ENCODE measurements at regions not wholly inside any gene's neighbourhood (a gene's known extent, or its start where the extent isn't known, plus 50 kb on each side); places are given as distances from the start of the nearest gene placed in this dataset.

DNA sequence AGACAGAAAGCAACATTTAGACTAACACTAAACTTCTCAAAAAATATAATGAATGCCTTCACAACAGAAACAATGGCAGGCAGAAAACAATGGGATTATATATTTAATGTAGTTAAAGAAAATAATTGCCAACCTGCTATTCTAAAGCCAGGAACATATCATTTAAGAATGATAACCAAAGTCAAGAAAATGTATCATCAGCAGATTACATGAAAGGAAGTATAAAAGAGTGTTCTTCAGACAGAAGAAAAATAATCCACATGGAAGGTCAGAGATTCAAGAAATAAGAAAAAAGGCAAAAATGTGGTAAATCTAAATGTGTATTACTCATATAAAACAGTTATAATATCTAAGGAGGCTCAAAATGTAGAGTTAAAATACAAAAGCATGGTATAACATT lies 98.1 kb downstream of the CYP26A1 start:
- no peaks in the 10 kb centered on the region for H3K9me3 ChIP-seq
- no peaks in the 10 kb centered on the region for H3K4me1 ChIP-seq
- H3K27ac ChIP-seq, result no peak overlapping the region
- H3K27me3 ChIP-seq (ENCODE audit: low read depth), result no peaks in the 10 kb centered on the region
- ATAC-seq (no peak), DNase-seq (no peak)
- H3K4me3 ChIP-seq, result no peak overlapping the region
- intact Hi-C loops (cut with DNase I), result no loop called here
- H3K36me3 ChIP-seq, result no peaks in the 10 kb centered on the region
- TF ChIP-seq, protein P1, sequence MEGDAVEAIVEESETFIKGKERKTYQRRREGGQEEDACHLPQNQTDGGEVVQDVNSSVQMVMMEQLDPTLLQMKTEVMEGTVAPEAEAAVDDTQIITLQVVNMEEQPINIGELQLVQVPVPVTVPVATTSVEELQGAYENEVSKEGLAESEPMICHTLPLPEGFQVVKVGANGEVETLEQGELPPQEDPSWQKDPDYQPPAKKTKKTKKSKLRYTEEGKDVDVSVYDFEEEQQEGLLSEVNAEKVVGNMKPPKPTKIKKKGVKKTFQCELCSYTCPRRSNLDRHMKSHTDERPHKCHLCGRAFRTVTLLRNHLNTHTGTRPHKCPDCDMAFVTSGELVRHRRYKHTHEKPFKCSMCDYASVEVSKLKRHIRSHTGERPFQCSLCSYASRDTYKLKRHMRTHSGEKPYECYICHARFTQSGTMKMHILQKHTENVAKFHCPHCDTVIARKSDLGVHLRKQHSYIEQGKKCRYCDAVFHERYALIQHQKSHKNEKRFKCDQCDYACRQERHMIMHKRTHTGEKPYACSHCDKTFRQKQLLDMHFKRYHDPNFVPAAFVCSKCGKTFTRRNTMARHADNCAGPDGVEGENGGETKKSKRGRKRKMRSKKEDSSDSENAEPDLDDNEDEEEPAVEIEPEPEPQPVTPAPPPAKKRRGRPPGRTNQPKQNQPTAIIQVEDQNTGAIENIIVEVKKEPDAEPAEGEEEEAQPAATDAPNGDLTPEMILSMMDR (IDR thresholded peaks at IDR 0.05), result no peak

DNA sequence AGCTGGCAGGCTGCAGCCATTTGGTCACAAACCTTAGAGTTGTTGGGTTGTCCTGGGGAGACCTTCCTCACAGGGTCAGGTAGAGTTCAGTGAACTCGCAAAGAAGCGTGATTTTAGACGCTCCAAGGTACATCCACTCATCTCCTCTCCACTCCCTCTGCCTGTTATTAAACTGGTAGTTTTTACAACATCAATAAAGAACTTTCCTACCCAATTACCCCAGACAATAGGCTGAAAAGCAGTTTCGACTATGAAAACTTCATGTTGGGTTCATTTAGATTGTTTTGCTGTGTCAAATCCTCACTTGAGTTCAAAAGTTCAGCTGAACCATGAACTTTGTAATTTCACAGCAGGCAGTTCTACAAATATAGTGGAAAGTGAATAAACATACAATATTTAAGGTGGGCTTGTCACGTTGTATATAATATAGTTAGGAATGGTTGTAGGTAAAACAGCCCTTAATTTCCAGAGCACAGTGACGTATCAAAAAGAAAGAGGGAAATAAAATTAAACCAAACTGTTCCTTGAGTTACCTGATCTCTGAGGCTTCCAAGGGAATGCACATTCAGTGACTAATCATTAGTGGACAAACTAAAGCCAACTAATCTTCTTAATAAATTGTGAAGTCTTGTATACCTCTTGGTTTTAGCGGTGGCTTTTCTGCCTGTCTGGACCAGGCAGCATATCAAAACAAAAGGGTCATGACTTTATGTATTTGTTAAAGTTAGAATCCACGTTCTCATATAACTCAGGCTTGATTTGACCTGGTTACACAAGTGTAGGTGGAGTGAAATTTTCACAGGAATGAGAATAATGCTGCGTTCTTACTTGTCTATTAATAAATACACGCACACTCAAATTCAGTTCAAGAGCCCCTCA lies 100.5 kb downstream of the CYP26A1 start:
- intact Hi-C loops (cut with DNase I), result no loop called here
- ATAC-seq, result no peak

DNA sequence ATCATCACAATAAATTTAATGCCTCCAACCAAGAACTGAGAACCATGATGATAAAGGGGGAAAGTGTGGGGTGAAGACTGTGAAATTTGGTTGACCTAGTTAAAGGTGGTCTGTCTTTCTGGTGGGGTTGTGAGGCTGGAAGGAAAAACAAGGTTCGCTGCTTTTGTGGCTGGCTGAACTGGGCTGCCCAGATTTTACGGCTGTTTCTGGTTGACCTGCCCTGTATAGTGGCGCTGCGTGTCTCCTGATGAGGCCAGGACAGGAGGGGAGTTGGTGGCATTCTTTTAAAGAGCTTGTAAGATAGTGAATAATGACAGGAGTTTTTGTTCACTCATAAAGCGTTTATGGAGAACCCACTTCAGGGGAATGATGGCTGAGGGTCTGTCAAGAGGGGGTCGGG lies 101.8 kb downstream of the CYP26A1 start:
- ATAC-seq (no peak), DNase-seq (no peak)
- intact Hi-C loops (cut with DNase I), result no loop called here
- TF ChIP-seq, protein P1 (IDR thresholded peaks at IDR 0.05), result no peak
- no peaks in the 10 kb centered on the region for H3K9me3 ChIP-seq
- no peaks in the 10 kb centered on the region for H3K27me3 ChIP-seq (ENCODE audit: low read depth)
- H3K36me3 ChIP-seq, result no peaks in the 10 kb centered on the region
- no peak overlapping the region for H3K4me3 ChIP-seq
- no peaks in the 10 kb centered on the region for H3K4me1 ChIP-seq
- no peak overlapping the region for H3K27ac ChIP-seq

More for the DNA sequence above, 100.5 kb downstream of the CYP26A1 start:
- H3K27me3 ChIP-seq (ENCODE audit: low read depth), result no peaks in the 10 kb centered on the region
- no peak overlapping the region for H3K4me3 ChIP-seq
- TF ChIP-seq, protein P1 (IDR thresholded peaks at IDR 0.05), result no peak
- H3K9me3 ChIP-seq, result no peaks in the 10 kb centered on the region
- H3K36me3 ChIP-seq, result no peaks in the 10 kb centered on the region
- no peak for DNase-seq
- no peak overlapping the region for H3K27ac ChIP-seq
- no peaks in the 10 kb centered on the region for H3K4me1 ChIP-seq

DNA sequence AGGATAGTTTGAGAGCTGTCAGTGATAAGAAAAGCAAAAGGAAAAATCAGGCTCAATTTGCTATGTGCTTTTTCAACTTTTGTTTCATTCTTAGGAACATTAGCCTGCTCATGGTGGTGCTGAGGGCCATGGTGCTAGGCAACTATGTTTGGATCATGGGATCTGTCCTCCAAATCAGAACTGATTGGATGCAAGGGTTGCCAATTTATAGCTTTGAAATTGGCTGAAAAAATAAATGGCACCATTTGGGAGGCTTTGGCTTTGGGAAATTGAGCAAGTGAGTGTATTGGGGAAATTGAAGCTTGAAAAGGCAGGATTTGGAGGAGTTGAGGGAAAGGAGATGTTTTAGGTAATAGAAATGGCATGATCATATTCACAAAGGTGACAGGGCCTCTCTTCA lies 103.8 kb downstream of the CYP26A1 start:
- H3K27me3 ChIP-seq (ENCODE audit: low read depth), result no peaks in the 10 kb centered on the region
- H3K4me1 ChIP-seq, result no peaks in the 10 kb centered on the region
- DNase-seq (no peak), ATAC-seq (no peak)
- H3K9me3 ChIP-seq, result no peaks in the 10 kb centered on the region
- TF ChIP-seq, protein P1 (IDR thresholded peaks at IDR 0.05), result no peak
- intact Hi-C loops (cut with DNase I), result no loop called here
- H3K36me3 ChIP-seq, result no peaks in the 10 kb centered on the region
- no peak overlapping the region for H3K4me3 ChIP-seq
- no peak overlapping the region for H3K27ac ChIP-seq

DNA sequence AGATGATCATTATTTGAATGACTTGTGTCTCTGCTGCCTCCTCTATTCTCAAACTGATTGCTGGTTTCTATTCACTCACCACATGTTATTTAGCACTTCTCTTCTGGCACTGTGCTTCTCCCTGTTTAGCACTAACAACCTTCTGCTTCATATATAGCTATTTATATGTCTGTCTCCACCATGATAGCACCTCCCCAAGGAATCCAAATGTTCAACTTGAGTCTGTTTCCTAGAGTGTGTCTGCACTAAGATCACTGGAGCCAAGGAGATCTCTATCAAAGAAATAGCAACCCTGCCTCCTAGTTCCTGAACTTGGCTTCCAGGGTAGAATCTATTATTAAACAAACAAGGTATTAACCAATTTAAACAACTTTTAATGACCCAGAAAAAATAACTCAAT lies 104.5 kb downstream of the CYP26A1 start:
- H3K4me3 ChIP-seq, result no peak overlapping the region
- no peaks in the 10 kb centered on the region for H3K27me3 ChIP-seq (ENCODE audit: low read depth)
- TF ChIP-seq, protein P1 (IDR thresholded peaks at IDR 0.05), result no peak
- DNase-seq (no peak), ATAC-seq (no peak)
- H3K27ac ChIP-seq, result no peak overlapping the region
- H3K9me3 ChIP-seq, result no peaks in the 10 kb centered on the region
- no peaks in the 10 kb centered on the region for H3K36me3 ChIP-seq
- intact Hi-C loops (cut with DNase I), result no loop called here
- no peaks in the 10 kb centered on the region for H3K4me1 ChIP-seq

All from lower lobe of right lung (tissue), 2 donors.